Smooth muscle cell (in vitro differentiated cells): ENCODE measurements at regions not wholly inside any gene's neighbourhood (a gene's known extent, or its start where the extent isn't known, plus 50 kb on each side); places are given as distances from the start of the nearest gene placed in this dataset.

Source experiments
- DNase-seq: peaks from one replicate; lab custom pipeline; 2025; ENCODE audit not compliant: unreplicated experiment; lab: John Stamatoyannopoulos, UW
- H2AFZ ChIP-seq: fragments of 200-600 bp; sonication (generic); 2 replicates; pipeline ENCODE4 v1.6.0; 2016; ENCODE audit warnings: antibody characterized with exemption, low read depth, mild to moderate bottlenecking
- H3F3A ChIP-seq: fragments of 200-600 bp; sonication (generic); 2 replicates; pipeline ENCODE4 v1.6.0; 2017; ENCODE audit warnings: antibody characterized with exemption, low read depth
- H3K27ac ChIP-seq: fragments of 200-600 bp; sonication (generic); 2 replicates; pipeline ENCODE4 v1.5.1; 2016; ENCODE audit warnings: low read depth, mild to moderate bottlenecking
- H3K27me3 ChIP-seq: fragments of 200-600 bp; sonication (generic); 2 replicates; pipeline ENCODE4 v1.6.1; 2016; ENCODE audit warnings: low read depth, mild to moderate bottlenecking
- H3K36me3 ChIP-seq: fragments of 200-600 bp; sonication (generic); 2 replicates; pipeline ENCODE4 v1.5.1; 2016; ENCODE audit warnings: low read depth
- H3K4me1 ChIP-seq: fragments of 200-600 bp; sonication (generic); 2 replicates; pipeline ENCODE4 v1.5.1; 2016; ENCODE audit warnings: low read depth
- H3K4me2 ChIP-seq: fragments of 200-600 bp; sonication (generic); 2 replicates; pipeline ENCODE4 v1.6.0; 2016; ENCODE audit warnings: mild to moderate bottlenecking
- H3K4me3 ChIP-seq: fragments of 200-600 bp; sonication (generic); 2 replicates; pipeline ENCODE4 v1.5.1; 2016; ENCODE audit warnings: mild to moderate bottlenecking
- H3K79me2 ChIP-seq: fragments of 200-600 bp; sonication (generic); 2 replicates; pipeline ENCODE4 v1.6.0; 2016; ENCODE audit warnings: low read depth, mild to moderate bottlenecking
- H3K9ac ChIP-seq: fragments of 200-600 bp; sonication (generic); 2 replicates; pipeline ENCODE4 v1.6.0; 2016; ENCODE audit warnings: low read depth
- H3K9me3 ChIP-seq: fragments of 200-600 bp; sonication (generic); replicated peaks from 2 replicates; pipeline ENCODE4 v1.5.1; 2016; ENCODE audit warnings: low read depth
- H4K20me1 ChIP-seq: fragments of 200-600 bp; sonication (generic); 2 replicates; pipeline ENCODE4 v1.6.0; 2016; ENCODE audit warnings: low read depth
- WGBS: methylation state at CpG from one replicate; pipeline ENCODE4 v1.1.7; 2016; ENCODE audit warnings: low lambda C conversion rate; 5-methylcytosine and 5-hydroxymethylcytosine counted together
- TF ChIP-seq, protein P1 (sequence below): fragments of 200-600 bp; sonication (generic); IDR thresholded peaks from 2 replicates; pipeline ENCODE4 v1.5.1; 2017; ENCODE audit warnings: borderline replicate concordance, mild to moderate bottlenecking, antibody characterized with exemption; ENCODE audit not compliant: insufficient read depth, poor library complexity, severe bottlenecking

DNA sequence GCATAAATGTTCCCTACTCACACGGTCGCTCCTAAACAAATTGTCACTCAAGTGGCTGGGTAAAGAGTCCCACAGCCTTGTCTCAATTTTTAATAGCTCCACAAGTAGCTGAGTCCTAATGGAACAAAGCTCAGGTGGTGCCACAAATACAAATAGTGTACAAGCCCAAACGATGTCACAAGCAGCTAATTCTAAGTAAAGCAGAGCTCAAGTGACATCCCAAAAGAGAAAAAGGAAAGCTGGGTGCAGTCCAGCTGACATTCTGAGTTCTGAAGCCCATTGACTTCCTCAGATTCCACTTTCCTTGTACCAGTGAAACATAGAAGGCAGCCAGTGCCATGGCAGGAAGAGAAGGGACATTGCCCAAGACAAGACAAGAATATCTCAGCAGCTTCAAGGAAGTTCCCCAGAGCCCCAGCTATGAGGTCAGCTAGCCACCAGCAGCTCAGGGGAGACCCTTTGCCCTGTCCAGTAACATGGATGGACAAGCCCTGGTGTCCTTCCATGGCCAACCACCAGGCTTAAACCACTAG lies 231.2 kb upstream of the SGCD start:
- H2AFZ ChIP-seq: no peak overlapping the region
- no peak overlapping the region for H3K9ac ChIP-seq
- H3K79me2 ChIP-seq: no peaks in the 10 kb centered on the region
- TF ChIP-seq, protein P1, sequence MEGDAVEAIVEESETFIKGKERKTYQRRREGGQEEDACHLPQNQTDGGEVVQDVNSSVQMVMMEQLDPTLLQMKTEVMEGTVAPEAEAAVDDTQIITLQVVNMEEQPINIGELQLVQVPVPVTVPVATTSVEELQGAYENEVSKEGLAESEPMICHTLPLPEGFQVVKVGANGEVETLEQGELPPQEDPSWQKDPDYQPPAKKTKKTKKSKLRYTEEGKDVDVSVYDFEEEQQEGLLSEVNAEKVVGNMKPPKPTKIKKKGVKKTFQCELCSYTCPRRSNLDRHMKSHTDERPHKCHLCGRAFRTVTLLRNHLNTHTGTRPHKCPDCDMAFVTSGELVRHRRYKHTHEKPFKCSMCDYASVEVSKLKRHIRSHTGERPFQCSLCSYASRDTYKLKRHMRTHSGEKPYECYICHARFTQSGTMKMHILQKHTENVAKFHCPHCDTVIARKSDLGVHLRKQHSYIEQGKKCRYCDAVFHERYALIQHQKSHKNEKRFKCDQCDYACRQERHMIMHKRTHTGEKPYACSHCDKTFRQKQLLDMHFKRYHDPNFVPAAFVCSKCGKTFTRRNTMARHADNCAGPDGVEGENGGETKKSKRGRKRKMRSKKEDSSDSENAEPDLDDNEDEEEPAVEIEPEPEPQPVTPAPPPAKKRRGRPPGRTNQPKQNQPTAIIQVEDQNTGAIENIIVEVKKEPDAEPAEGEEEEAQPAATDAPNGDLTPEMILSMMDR: no peak
- H3K4me3 ChIP-seq: no peak overlapping the region
- H3K27ac ChIP-seq: no peak overlapping the region
- no peak overlapping the region for H3K4me2 ChIP-seq
- H3K4me1 ChIP-seq: no peaks in the 10 kb centered on the region
- no peak for DNase-seq
- H4K20me1 ChIP-seq: no peaks in the 10 kb centered on the region
- 96% methylated on average over 3 of the region's 3 CpGs for WGBS
- no peaks in the 10 kb centered on the region for H3F3A ChIP-seq
- H3K9me3 ChIP-seq: no peaks in the 10 kb centered on the region
- H3K36me3 ChIP-seq: no peaks in the 10 kb centered on the region
- no peaks in the 10 kb centered on the region for H3K27me3 ChIP-seq

DNA sequence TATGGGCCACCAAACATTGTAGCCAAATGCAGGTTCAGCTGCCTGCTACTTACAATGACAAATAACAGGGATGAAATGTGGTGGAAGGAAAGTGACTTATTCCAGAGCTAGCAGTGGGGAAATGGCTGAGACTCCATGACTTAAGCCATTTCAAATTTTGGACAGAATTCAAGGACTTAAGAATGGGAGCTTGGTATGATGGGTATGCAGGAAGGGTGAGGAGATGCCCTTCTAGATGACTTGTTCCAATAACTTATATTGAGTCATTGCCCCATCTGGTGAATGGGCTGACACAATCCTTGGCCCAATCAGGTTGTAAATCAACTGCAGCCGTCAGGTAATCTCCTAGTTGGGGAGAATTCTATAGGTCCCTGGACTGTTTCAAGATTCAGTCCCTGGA lies 230.7 kb upstream of the SGCD start:
- Histone ChIP-seq H3K36me3 (no peaks in the 10 kb centered on the region), H3K4me1 (no peaks in the 10 kb centered on the region), H3K27ac (no peak overlapping the region), H3F3A (no peaks in the 10 kb centered on the region), H3K4me2 (no peak overlapping the region), H3K27me3 (no peaks in the 10 kb centered on the region), H3K79me2 (no peaks in the 10 kb centered on the region), H3K4me3 (no peak overlapping the region), H4K20me1 (no peaks in the 10 kb centered on the region), H3K9ac (no peak overlapping the region), H3K9me3 (no peaks in the 10 kb centered on the region), H2AFZ (no peak overlapping the region)
- DNase-seq: no peak
- 53% methylated on average over 1 of the region's 1 CpG for WGBS
- TF ChIP-seq, protein P1: no peak

GRCh38 chr5:156103155-156103885 lies 223.6 kb upstream of the SGCD start:
- 100% methylated on average over 2 of the region's 2 CpGs for WGBS
- no peak overlapping the region for H3K9ac ChIP-seq
- TF ChIP-seq, protein P1: no peak
- no peak overlapping the region for H3K4me3 ChIP-seq
- H2AFZ ChIP-seq: no peak overlapping the region
- no peak overlapping the region for H3K4me2 ChIP-seq
- no peaks in the 10 kb centered on the region for H3F3A ChIP-seq
- H3K36me3 ChIP-seq: no peaks in the 10 kb centered on the region
- H3K27ac ChIP-seq: no peak overlapping the region
- no peaks in the 10 kb centered on the region for H3K9me3 ChIP-seq
- H3K4me1 ChIP-seq: no peaks in the 10 kb centered on the region
- H3K27me3 ChIP-seq: no peaks in the 10 kb centered on the region
- H3K79me2 ChIP-seq: no peaks in the 10 kb centered on the region
- no peaks in the 10 kb centered on the region for H4K20me1 ChIP-seq
- no peak for DNase-seq
